ENCODE measurements at regions not wholly inside any gene's neighbourhood (a gene's known extent, or its start where the extent isn't known, plus 50 kb on each side); places are given as distances from the start of the nearest gene placed in this dataset.

- ChIA-PET POLR2A (interaction anchor here (0.5 to 1.2 kb wide), 2 partner anchors 13 to 846 kb away, joined by 3 to 5 read pairs; no protein-coding TSS in a partner anchor), CTCF (ENCODE audit: low intra/inter-chr PET ratio) (no interaction called here)
- FAIRE-seq = no peak
Observed at GRCh38 chr2:71813807-71814470, 333.7 kb downstream of the CYP26B1 start.

GRCh38 chr2:71813315-71813714 lies 334.3 kb downstream of the CYP26B1 start:
- Histone ChIP-seq H2AFZ (ENCODE audit: low read depth, low read length) (no peak overlapping the region), H3K9me3 (replicated peaks; ENCODE audit: control insufficient read depth, insufficient read depth, low read depth, low read length) (no peaks in the 10 kb centered on the region), H3K4me3 (no peak overlapping the region), H3K27ac (ENCODE audit: extremely low read depth, low read depth, low read length) (no peak overlapping the region), H3K79me2 (ENCODE audit: control insufficient read depth, insufficient read depth, low read length) (no peaks in the 10 kb centered on the region), H3K4me2 (ENCODE audit: insufficient read depth, low read length) (no peak overlapping the region), H3K36me3 (ENCODE audit: control insufficient read depth, insufficient read depth, low read length) (no peaks in the 10 kb centered on the region), H3K27me3 (ENCODE audit: control insufficient read depth in 2 of 2, insufficient read depth in 2 of 2, low read length in 2 of 2) (no peaks in the 10 kb centered on the region; a peak in 1 of 5 replicates), H3K9ac (ENCODE audit: insufficient read depth in 1 of 2, low read depth in 2 of 2, low read length in 2 of 2) (no peak overlapping the region), H3K9me1 (ENCODE audit: control insufficient read depth, insufficient read depth, low read length) (no peaks in the 10 kb centered on the region), H4K20me1 (replicated peaks; ENCODE audit: control insufficient read depth, insufficient read depth, low read length) (no peaks in the 10 kb centered on the region), H3K4me1 (replicated peaks in 1 of 2; ENCODE audit: control insufficient read depth in 2 of 2, insufficient read depth in 2 of 2, low read length in 2 of 2) (no peaks in the 10 kb centered on the region)
- WGBS (ENCODE audit: insufficient coverage, low coverage, missing lambda C conversion rate) = 0% methylated on average over 3 of the region's 4 CpGs
- intact Hi-C loops (cut with micrococcal nuclease) = no loop called here
- ATAC-seq (no peak), FAIRE-seq (no peak), DNase-seq (ENCODE audit: extremely low read depth in 1 of 4, low spot score in 3 of 4) (no peak)
- no peak for TF ChIP-seq ZSCAN29 (IDR thresholded peaks at IDR 0.05)
- TF ChIP-seq MCM3 (IDR thresholded peaks at IDR 0.05) = no peak
- TF ChIP-seq ZNF197 (CRISPR knock-in tag; IDR thresholded peaks at IDR 0.05; ENCODE audit: low read depth) = no peak
- no peak for TF ChIP-seq PTBP1 (IDR thresholded peaks at IDR 0.05; ENCODE audit: low read depth, low read length)
- no peak for TF ChIP-seq RBFOX2 (IDR thresholded peaks at IDR 0.05; ENCODE audit: low read depth, low read length)
- TF ChIP-seq BMI1 (IDR thresholded peaks at IDR 0.05; ENCODE audit: low read length) = no peak
- no peak for TF ChIP-seq RNF2 (IDR thresholded peaks at IDR 0.05)
- TF ChIP-seq E2F3 (CRISPR knock-in tag; IDR thresholded peaks at IDR 0.05) = no peak
- no peak for TF ChIP-seq PRPF4 (IDR thresholded peaks at IDR 0.05; ENCODE audit: insufficient read depth, low read depth, low read length, poor library complexity, severe bottlenecking)
- TF ChIP-seq FOSL1 (tag; conservative IDR thresholded peaks at IDR 0.05) = no peak
- TF ChIP-seq SMARCA4 (IDR thresholded peaks at IDR 0.05) = no peak
- ChIA-PET POLR2A (interaction anchor here (1.2 kb wide), 1 partner anchor 12 kb away, joined by 3 read pairs; no protein-coding TSS in a partner anchor), CTCF (ENCODE audit: low intra/inter-chr PET ratio) (no interaction called here)
- BruUV-seq (replicated peaks) = no TSS peak
- in situ Hi-C loops (cut with MboI) = loop anchor here (10.0 kb wide), 1 partner anchor 931 kb away; no protein-coding TSS in a partner anchor

More at GRCh38 chr2:71813807-71814470, 333.7 kb downstream of the CYP26B1 start:
- no peaks in the 10 kb centered on the region for H3K9me1 ChIP-seq (ENCODE audit: control insufficient read depth, insufficient read depth, low read length)
- H3K4me2 ChIP-seq (ENCODE audit: insufficient read depth, low read length) = no peak overlapping the region
- H4K20me1 ChIP-seq (replicated peaks; ENCODE audit: control insufficient read depth, insufficient read depth, low read length) = no peaks in the 10 kb centered on the region
- no peaks in the 10 kb centered on the region for H3K4me1 ChIP-seq (replicated peaks in 1 of 2; ENCODE audit: control insufficient read depth in 2 of 2, insufficient read depth in 2 of 2, low read length in 2 of 2)
- H3K36me3 ChIP-seq (ENCODE audit: control insufficient read depth, insufficient read depth, low read length) = no peaks in the 10 kb centered on the region
- in situ Hi-C loops (cut with MboI) (loop anchor here (10.0 kb wide), 1 partner anchor 931 kb away; no protein-coding TSS in a partner anchor), intact Hi-C loops (cut with micrococcal nuclease) (no loop called here)
- H3K4me3 ChIP-seq = no peak overlapping the region
- DNase-seq (ENCODE audit: extremely low read depth in 1 of 4, low spot score in 3 of 4) (no peak), ATAC-seq (no peak)
- no peaks in the 10 kb centered on the region; a peak in 1 of 5 replicates for H3K27me3 ChIP-seq (ENCODE audit: control insufficient read depth in 2 of 2, insufficient read depth in 2 of 2, low read length in 2 of 2)
- H3K9me3 ChIP-seq (replicated peaks; ENCODE audit: control insufficient read depth, insufficient read depth, low read depth, low read length) = no peaks in the 10 kb centered on the region
- no peak overlapping the region for H3K27ac ChIP-seq (ENCODE audit: extremely low read depth, low read depth, low read length)
- TF ChIP-seq ARID1B (IDR thresholded peaks at IDR 0.05) (no peak), ZNF146 (CRISPR knock-in tag; IDR thresholded peaks at IDR 0.05; ENCODE audit: unreplicated experiment) (no peak)
- H3K9ac ChIP-seq (ENCODE audit: insufficient read depth in 1 of 2, low read depth in 2 of 2, low read length in 2 of 2) = no peak overlapping the region
- H3K79me2 ChIP-seq (ENCODE audit: control insufficient read depth, insufficient read depth, low read length) = no peaks in the 10 kb centered on the region
- 5% methylated on average over 4 of the region's 4 CpGs for WGBS (ENCODE audit: insufficient coverage, low coverage, missing lambda C conversion rate)
- H2AFZ ChIP-seq (ENCODE audit: low read depth, low read length) = no peak overlapping the region
- BruUV-seq (replicated peaks) = no TSS peak

All from K562 (cell line).